HEK293 (cell line): ENCODE measurements at regions not wholly inside any gene's neighbourhood (a gene's known extent, or its start where the extent isn't known, plus 50 kb on each side); places are given as distances from the start of the nearest gene placed in this dataset.

Experiments used
- CTCF ChIA-PET: fragments of 350-600 bp; formaldehyde crosslinking; extraction: SDS; loops from one replicate; lab custom pipeline; 2021; ENCODE audit warnings: antibody characterized with exemption; lab: Yijun Ruan, JAX
- POLR2A ChIA-PET: fragments of 300-600 bp; formaldehyde crosslinking; extraction: SDS; loops from one replicate; lab custom pipeline; 2020; ENCODE audit warnings: antibody characterized with exemption, inconsistent platforms; lab: Yijun Ruan, JAX
- H3K27ac ChIP-seq: fragments of 200-500 bp; sonication (Bioruptor generic); 2 replicates; pipeline ENCODE4 v1.5.1; 2014; ENCODE audit warnings: low read depth, low read length, control low read depth, inconsistent platforms; ENCODE audit errors: extremely low read depth
- H3K36me3 ChIP-seq, 2 experiments: fragments of 200-500 bp in 1 of 2; sonication (Bioruptor generic) in 1 of 2; 1 replicate in 1 of 2; 2 replicates in 1 of 2; pipeline ENCODE4 v1.5.1; 2014 to 2017; ENCODE audit warnings: inconsistent platforms in 2 of 2, low read length in 2 of 2; ENCODE audit not compliant: control insufficient read depth in 2 of 2, insufficient read depth in 1 of 2
- H3K4me1 ChIP-seq: fragments of 200-500 bp; sonication (Bioruptor generic); 2 replicates; pipeline ENCODE4 v1.5.1; 2014; ENCODE audit warnings: mild to moderate bottlenecking, low read length, inconsistent platforms; ENCODE audit not compliant: control insufficient read depth, insufficient read depth
- H3K4me3 ChIP-seq: 2 replicates; pipeline ENCODE4 v1.5.1; 2011; ENCODE audit warnings: low read depth, mild to moderate bottlenecking, control low read depth, low read length, moderate library complexity
- H3K9me3 ChIP-seq: fragments of 200-500 bp; sonication (Bioruptor generic); 2 replicates; pipeline ENCODE4 v1.5.1; 2014; ENCODE audit warnings: low read depth, low read length, inconsistent platforms; ENCODE audit not compliant: control insufficient read depth, insufficient read depth
- EGR2 ChIP-seq: fragments of 450-650 bp; formaldehyde crosslinking; IDR thresholded peaks from 2 replicates; pipeline ENCODE4 v1.5.1; 2016; ENCODE audit warnings: low read depth, missing biosample characterization, missing genetic modification characterization
- FEZF1 ChIP-seq: fragments of 450-650 bp; formaldehyde crosslinking; IDR thresholded peaks from 2 replicates; pipeline ENCODE4 v1.5.1; 2016; ENCODE audit warnings: missing biosample characterization, missing genetic modification characterization
- KLF8 ChIP-seq: fragments of 450-650 bp; formaldehyde crosslinking; IDR thresholded peaks from 2 replicates; pipeline ENCODE4 v1.5.1; 2016; ENCODE audit warnings: missing biosample characterization, missing genetic modification characterization
- SETDB1 ChIP-seq: IDR thresholded peaks from one replicate; pipeline ENCODE4 v1.6.1; 2017; ENCODE audit warnings: mild to moderate bottlenecking, low read length, moderate library complexity, mixed read lengths; ENCODE audit not compliant: insufficient read length
- SP3 ChIP-seq: fragments of 450-650 bp; formaldehyde crosslinking; IDR thresholded peaks from 2 replicates; pipeline ENCODE4 v1.5.1; 2016; ENCODE audit warnings: missing biosample characterization, missing genetic modification characterization
- ZNF10 ChIP-seq: fragments of 450-650 bp; formaldehyde crosslinking; IDR thresholded peaks from 2 replicates; pipeline ENCODE4 v1.5.1; 2017; ENCODE audit warnings: missing biosample characterization, missing genetic modification characterization
- ZNF133 ChIP-seq: fragments of 450-650 bp; formaldehyde crosslinking; IDR thresholded peaks from 2 replicates; pipeline ENCODE4 v1.5.1; 2016; ENCODE audit warnings: missing biosample characterization, missing genetic modification characterization
- ZNF169 ChIP-seq: fragments of 450-650 bp; formaldehyde crosslinking; IDR thresholded peaks from 2 replicates; pipeline ENCODE4 v1.5.1; 2016; ENCODE audit warnings: missing biosample characterization, missing genetic modification characterization
- ZNF302 ChIP-seq: fragments of 450-650 bp; formaldehyde crosslinking; IDR thresholded peaks from 2 replicates; pipeline ENCODE4 v1.5.1; 2016; ENCODE audit warnings: missing biosample characterization, missing genetic modification characterization, low read depth
- ZNF311 ChIP-seq: fragments of 450-650 bp; formaldehyde crosslinking; IDR thresholded peaks from 2 replicates; pipeline ENCODE4 v1.5.1; 2017; ENCODE audit warnings: missing biosample characterization, missing genetic modification characterization, borderline replicate concordance
- ZNF324 ChIP-seq: fragments of 450-650 bp; formaldehyde crosslinking; IDR thresholded peaks from 2 replicates; pipeline ENCODE4 v1.5.1; 2016; ENCODE audit warnings: missing biosample characterization, missing genetic modification characterization
- ZNF341 ChIP-seq: fragments of 450-650 bp; formaldehyde crosslinking; IDR thresholded peaks from 2 replicates; pipeline ENCODE4; 2016; ENCODE audit warnings: low read depth, missing biosample characterization, missing genetic modification characterization
- ZNF354C ChIP-seq: fragments of 450-650 bp; formaldehyde crosslinking; IDR thresholded peaks from 2 replicates; pipeline ENCODE4 v1.5.1; 2016; ENCODE audit warnings: missing biosample characterization, missing genetic modification characterization, low read depth, borderline replicate concordance
- ZNF366 ChIP-seq: fragments of 450-650 bp; formaldehyde crosslinking; conservative IDR thresholded peaks from 2 replicates; pipeline ENCODE4 v1.5.1; 2016; ENCODE audit warnings: missing biosample characterization, missing genetic modification characterization
- ZNF48 ChIP-seq: fragments of 450-650 bp; formaldehyde crosslinking; IDR thresholded peaks from 2 replicates; pipeline ENCODE4 v1.5.1; 2016; ENCODE audit warnings: missing biosample characterization, missing genetic modification characterization
- ZNF488 ChIP-seq: fragments of 450-650 bp; formaldehyde crosslinking; IDR thresholded peaks from 2 replicates; pipeline ENCODE4 v1.5.1; 2016; ENCODE audit warnings: missing biosample characterization, missing genetic modification characterization
- ZNF510 ChIP-seq: fragments of 450-650 bp; formaldehyde crosslinking; IDR thresholded peaks from 2 replicates; pipeline ENCODE4 v1.5.1; 2018; ENCODE audit warnings: mild to moderate bottlenecking, missing genetic modification characterization, missing biosample characterization; ENCODE audit not compliant: insufficient replicate concordance
- ZNF514 ChIP-seq: fragments of 450-650 bp; formaldehyde crosslinking; IDR thresholded peaks from 2 replicates; pipeline ENCODE4 v1.5.1; 2016; ENCODE audit warnings: missing biosample characterization, missing genetic modification characterization
- ZNF529 ChIP-seq: fragments of 450-650 bp; formaldehyde crosslinking; IDR thresholded peaks from 2 replicates; pipeline ENCODE4 v1.5.1; 2017; ENCODE audit warnings: missing genetic modification characterization, missing biosample characterization; ENCODE audit not compliant: insufficient replicate concordance
- ZNF544 ChIP-seq: fragments of 450-650 bp; formaldehyde crosslinking; IDR thresholded peaks from 2 replicates; pipeline ENCODE4 v1.5.0; 2017; ENCODE audit warnings: missing biosample characterization, missing genetic modification characterization
- ZNF549 ChIP-seq: fragments of 450-650 bp; IDR thresholded peaks from 2 replicates; pipeline ENCODE4 v1.5.1; 2018; ENCODE audit warnings: missing biosample characterization, missing genetic modification characterization, mild to moderate bottlenecking, inconsistent platforms, moderate library complexity
- ZNF621 ChIP-seq: fragments of 450-650 bp; formaldehyde crosslinking; IDR thresholded peaks from 2 replicates; pipeline ENCODE4 v1.5.1; 2017; ENCODE audit warnings: missing biosample characterization, missing genetic modification characterization
- ZNF645 ChIP-seq: fragments of 450-650 bp; formaldehyde crosslinking; IDR thresholded peaks from 2 replicates; pipeline ENCODE4; 2016; ENCODE audit warnings: missing biosample characterization, missing genetic modification characterization
- ZNF776 ChIP-seq: fragments of 450-650 bp; formaldehyde crosslinking; IDR thresholded peaks from 2 replicates; pipeline ENCODE4 v1.5.0; 2017; ENCODE audit warnings: missing biosample characterization, missing genetic modification characterization, borderline replicate concordance
- ZNF843 ChIP-seq: fragments of 450-650 bp; formaldehyde crosslinking; IDR thresholded peaks from 2 replicates; pipeline ENCODE4 v1.5.1; 2016; ENCODE audit warnings: missing biosample characterization, missing genetic modification characterization
- ZSCAN23 ChIP-seq: fragments of 450-650 bp; formaldehyde crosslinking; IDR thresholded peaks from 2 replicates; pipeline ENCODE4 v1.5.1; 2016; ENCODE audit warnings: missing biosample characterization, missing genetic modification characterization
- ZXDB ChIP-seq: fragments of 450-650 bp; formaldehyde crosslinking; IDR thresholded peaks from 2 replicates; pipeline ENCODE4 v1.5.1; 2016; ENCODE audit warnings: missing biosample characterization, missing genetic modification characterization
- TF ChIP-seq, protein P1 (sequence below): fragments of 450-650 bp; formaldehyde crosslinking; IDR thresholded peaks from 2 replicates; pipeline ENCODE4 v1.5.1; 2016; ENCODE audit warnings: missing biosample characterization, missing genetic modification characterization
- TF ChIP-seq, protein P2 (sequence below): fragments of 450-650 bp; IDR thresholded peaks from 2 replicates; pipeline ENCODE4 v1.5.1; 2018; ENCODE audit warnings: missing biosample characterization, missing genetic modification characterization

- TF ChIP-seq ZNF133 (tag by site-specific recombination) (no peak), ZNF48 (no peak), ZNF354C (tag by site-specific recombination) (no peak), ZNF302 (tag by site-specific recombination) (no peak), SETDB1 (no peak), ZNF621 (tag by site-specific recombination) (no peak), SP3 (tag by site-specific recombination) (no peak), EGR2 (tag by site-specific recombination) (no peak)
Measured at GRCh38 chr4:125105561-125105960, 209.2 kb upstream of the FAT4 start (continued).

- Histone ChIP-seq H3K4me1 (no peaks in the 10 kb centered on the region), H3K4me3 (no peak overlapping the region), H3K27ac (no peak overlapping the region), H3K36me3 (no peaks in the 10 kb centered on the region), H3K9me3 (no peaks in the 10 kb centered on the region)
- TF ChIP-seq ZNF366 (tag by site-specific recombination), result no peak
- TF ChIP-seq ZSCAN23 (tag by site-specific recombination), result no peak
- TF ChIP-seq FEZF1, result no peak
- no peak for TF ChIP-seq ZNF645 (tag by site-specific recombination)
- no peak for TF ChIP-seq KLF8
- no peak for TF ChIP-seq ZNF843
- no peak for TF ChIP-seq ZNF324
- no peak for TF ChIP-seq ZNF529 (tag by site-specific recombination)
- TF ChIP-seq ZNF549 (tag by site-specific recombination), result no peak
- TF ChIP-seq ZNF510 (tag by site-specific recombination), result no peak
- no peak for TF ChIP-seq ZNF48
- no peak for TF ChIP-seq ZXDB (tag by site-specific recombination)
- ChIA-PET POLR2A (no interaction called here), CTCF (interaction anchor here (0.7 kb wide), 1 partner anchor 256 kb away, joined by 3 read pairs; no protein-coding TSS in a partner anchor)
Measured at GRCh38 chr4:125104616-125105015, 210.1 kb upstream of the FAT4 start.

DNA sequence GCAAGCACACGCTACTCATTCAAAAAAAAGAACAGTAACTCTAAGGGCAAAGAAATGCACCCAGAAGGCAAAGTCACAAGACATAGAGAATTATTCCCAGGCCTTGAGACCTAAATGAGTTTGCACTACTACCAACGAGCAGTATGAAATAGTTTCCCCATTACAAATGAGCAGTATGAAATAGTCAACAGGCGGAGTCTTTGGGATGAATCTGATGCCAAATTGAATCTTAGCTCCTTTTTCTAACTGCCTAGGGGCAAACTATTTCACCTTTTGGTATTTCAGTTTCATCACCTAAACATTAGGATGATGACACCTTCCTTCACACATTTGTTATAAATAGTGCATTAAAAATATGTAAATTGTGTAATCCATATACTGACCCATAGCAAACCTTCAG, 213.0 kb upstream of the FAT4 start:
- POLR2A ChIA-PET, result no interaction called here
- Histone ChIP-seq H3K4me1 (no peaks in the 10 kb centered on the region), H3K4me3 (no peak overlapping the region), H3K9me3 (no peaks in the 10 kb centered on the region), H3K27ac (no peak overlapping the region), H3K36me3 (no peaks in the 10 kb centered on the region)
- CTCF ChIA-PET, result no interaction called here
- TF ChIP-seq ZNF341 (no peak), ZNF488 (tag by site-specific recombination) (no peak), ZNF621 (tag by site-specific recombination) (no peak), ZNF324 (no peak), ZNF311 (tag by site-specific recombination) (no peak), ZNF544 (no peak), ZNF776 (tag by site-specific recombination) (no peak), ZNF169 (tag by site-specific recombination) (no peak), ZNF514 (tag by site-specific recombination) (no peak), ZNF10 (tag by site-specific recombination) (no peak)
- TF ChIP-seq, protein P1, sequence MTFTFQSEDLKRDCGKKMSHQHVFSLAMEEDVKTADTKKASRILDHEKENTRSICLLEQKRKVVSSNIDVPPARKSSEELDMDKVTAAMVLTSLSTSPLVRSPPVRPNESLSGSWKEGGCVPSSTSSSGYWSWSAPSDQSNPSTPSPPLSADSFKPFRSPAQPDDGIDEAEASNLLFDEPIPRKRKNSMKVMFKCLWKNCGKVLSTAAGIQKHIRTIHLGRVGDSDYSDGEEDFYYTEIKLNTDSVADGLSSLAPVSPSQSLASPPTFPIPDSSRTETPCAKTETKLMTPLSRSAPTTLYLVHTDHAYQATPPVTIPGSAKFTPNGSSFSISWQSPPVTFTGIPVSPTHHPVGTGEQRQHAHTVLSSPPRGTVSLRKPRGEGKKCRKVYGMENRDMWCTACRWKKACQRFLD (tag by site-specific recombination), result no peak
- TF ChIP-seq, protein P2, sequence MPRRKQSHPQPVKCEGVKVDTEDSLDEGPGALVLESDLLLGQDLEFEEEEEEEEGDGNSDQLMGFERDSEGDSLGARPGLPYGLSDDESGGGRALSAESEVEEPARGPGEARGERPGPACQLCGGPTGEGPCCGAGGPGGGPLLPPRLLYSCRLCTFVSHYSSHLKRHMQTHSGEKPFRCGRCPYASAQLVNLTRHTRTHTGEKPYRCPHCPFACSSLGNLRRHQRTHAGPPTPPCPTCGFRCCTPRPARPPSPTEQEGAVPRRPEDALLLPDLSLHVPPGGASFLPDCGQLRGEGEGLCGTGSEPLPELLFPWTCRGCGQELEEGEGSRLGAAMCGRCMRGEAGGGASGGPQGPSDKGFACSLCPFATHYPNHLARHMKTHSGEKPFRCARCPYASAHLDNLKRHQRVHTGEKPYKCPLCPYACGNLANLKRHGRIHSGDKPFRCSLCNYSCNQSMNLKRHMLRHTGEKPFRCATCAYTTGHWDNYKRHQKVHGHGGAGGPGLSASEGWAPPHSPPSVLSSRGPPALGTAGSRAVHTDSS (tag by site-specific recombination), result no peak
